ENCODE measurements at regions not wholly inside any gene's neighbourhood (a gene's known extent, or its start where the extent isn't known, plus 50 kb on each side); places are given as distances from the start of the nearest gene placed in this dataset.

DNA sequence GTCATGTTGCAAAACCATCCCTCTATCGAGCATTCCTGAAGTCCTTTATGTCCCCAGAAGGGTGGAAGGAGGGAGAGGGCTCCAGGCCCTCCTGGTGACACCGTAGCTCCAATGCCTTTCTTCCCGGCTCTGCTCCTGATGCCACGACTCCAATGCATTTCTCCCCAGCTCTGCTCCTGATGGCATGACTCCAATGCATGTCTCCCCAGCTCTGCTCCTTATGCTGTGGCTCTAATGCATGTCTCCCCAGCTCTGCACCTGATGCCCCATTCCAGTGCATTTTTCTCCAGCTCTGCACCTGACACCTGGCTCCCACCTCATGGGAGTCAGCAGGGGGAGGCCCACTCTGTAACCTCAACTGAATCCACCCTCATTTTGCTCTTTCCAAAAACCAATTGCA lies 153.0 kb upstream of the SALL3 start:
- TF ChIP-seq POLR2A (IDR thresholded peaks at IDR 0.05; ENCODE audit: low read depth, low read length) (no peak), POLR2AphosphoS5 (IDR thresholded peaks at IDR 0.05; ENCODE audit: low read depth, low read length) (no peak), TAF1 (IDR thresholded peaks at IDR 0.05; ENCODE audit: borderline replicate concordance, low read depth, low read length) (no peak)

Measured in GM12892 (cell line).